A673 (cell line): ENCODE measurements at regions not wholly inside any gene's neighbourhood (a gene's known extent, or its start where the extent isn't known, plus 50 kb on each side); places are given as distances from the start of the nearest gene placed in this dataset.

Experiments used
- BruUV-seq: library from RNA; stranded (reverse); fragments of 400-500 nt; replicated peaks from 2 replicates; lab custom pipeline; 2021; lab: Mats Ljungman, UMichigan
- CTCF ChIA-PET: fragments of 300-600 bp; sonication (Branson Sonifier 250); formaldehyde crosslinking; loops from one replicate; lab custom pipeline; 2022; ENCODE audit warnings: antibody characterized with exemption; lab: Charles Lee
- POLR2A ChIA-PET: fragments of 300-600 bp; sonication (Branson Sonifier 250); formaldehyde crosslinking; loops from one replicate; lab custom pipeline; 2022; ENCODE audit warnings: antibody characterized with exemption; ENCODE audit not compliant: low non-redundant PET; lab: Charles Lee
- DNase-seq: peaks from one replicate; pipeline ENCODE4 v3.0.0-alpha.2; 2015; ENCODE audit warnings: low spot score
- H3K27ac ChIP-seq: fragments of 200-600 bp; sonication (generic); 2 replicates; pipeline ENCODE4 v1.5.1; 2016; ENCODE audit warnings: mixed run types, low read depth, mild to moderate bottlenecking, mixed read lengths, antibody characterized with exemption, low read length; ENCODE audit not compliant: poor library complexity, severe bottlenecking
- H3K27me3 ChIP-seq: fragments of 200-600 bp; sonication (generic); replicated peaks from 2 replicates; pipeline ENCODE4 v1.6.1; 2017; ENCODE audit warnings: mixed run types, low read depth, mild to moderate bottlenecking, mixed read lengths, antibody characterized with exemption, low read length; ENCODE audit not compliant: insufficient read depth, poor library complexity
- H3K36me3 ChIP-seq: fragments of 200-600 bp; sonication (generic); 2 replicates; pipeline ENCODE4 v1.6.1; 2016; ENCODE audit warnings: mixed run types, mild to moderate bottlenecking, mixed read lengths, antibody characterized with exemption, low read length; ENCODE audit not compliant: insufficient read depth, poor library complexity, severe bottlenecking
- H3K4me1 ChIP-seq: fragments of 200-600 bp; sonication (generic); 2 replicates; pipeline ENCODE4 v1.6.1; 2017; ENCODE audit warnings: mixed run types, mild to moderate bottlenecking, mixed read lengths, antibody characterized with exemption, low read length; ENCODE audit not compliant: insufficient read depth, poor library complexity, severe bottlenecking
- H3K4me3 ChIP-seq: fragments of 200-600 bp; sonication (generic); 2 replicates; pipeline ENCODE4 v1.5.1; 2016; ENCODE audit warnings: low read depth, mixed run types, mild to moderate bottlenecking, mixed read lengths, low read length; ENCODE audit not compliant: poor library complexity, severe bottlenecking
- H3K9me3 ChIP-seq: fragments of 200-600 bp; sonication (generic); 2 replicates; pipeline ENCODE4 v1.6.1; 2016; ENCODE audit warnings: mixed run types, low read depth, mild to moderate bottlenecking, mixed read lengths, antibody characterized with exemption, low read length; ENCODE audit not compliant: poor library complexity, severe bottlenecking
- CTCF ChIP-seq: fragments of 300-800, 200-600 bp; sonication (generic); conservative IDR thresholded peaks from 2 replicates; pipeline ENCODE4 v1.5.1; 2017; ENCODE audit warnings: low read depth, mild to moderate bottlenecking, antibody characterized with exemption, low read length, moderate library complexity, mixed read lengths
- EZH2 ChIP-seq: fragments of 200-600 bp; sonication (generic); IDR thresholded peaks from 2 replicates; pipeline ENCODE4 v1.6.1; 2017; ENCODE audit warnings: borderline replicate concordance, low read depth, mild to moderate bottlenecking, mixed read lengths, antibody characterized with exemption, low read length; ENCODE audit not compliant: poor library complexity, severe bottlenecking
- intact Hi-C: fragments of 100-400 bp; cut with micrococcal nuclease; formaldehyde crosslinking; loops from one replicate; pipeline ENCODE4 v1.10.0; 2022; ENCODE audit not compliant: unreplicated experiment

- CTCF ChIA-PET, result no interaction called here
These were observed 139.9 kb upstream of the PRNP start for GRCh38 chr20:4546342-4546741.

GRCh38 chr20:4545526-4545925, 140.7 kb upstream of the PRNP start:
- intact Hi-C loops, result no loop called here
- Histone ChIP-seq H3K36me3 (no peaks in the 10 kb centered on the region), H3K4me1 (no peaks in the 10 kb centered on the region), H3K27me3 (no peaks in the 10 kb centered on the region), H3K4me3 (no peak overlapping the region), H3K27ac (no peak overlapping the region), H3K9me3 (peaks cover 5% of the 10 kb centered on the region)
- no TSS peak for BruUV-seq
- POLR2A ChIA-PET, result interaction anchor here (0.6 kb wide), 1 partner anchor 51 kb away, joined by 3 read pairs; no protein-coding TSS in a partner anchor
- CTCF ChIA-PET, result no interaction called here
- TF ChIP-seq EZH2 (no peak), CTCF (no peak)
- DNase-seq, result no peak

More at GRCh38 chr20:4546342-4546741, 139.9 kb upstream of the PRNP start:
- TF ChIP-seq EZH2, result no peak
- TF ChIP-seq CTCF, result no peak
- H3K27me3 ChIP-seq, result no peaks in the 10 kb centered on the region
- no peak for DNase-seq
- H3K9me3 ChIP-seq, result peaks cover 5% of the 10 kb centered on the region
- intact Hi-C loops, result no loop called here
- no peak overlapping the region for H3K4me3 ChIP-seq
- no peak overlapping the region for H3K27ac ChIP-seq
- H3K36me3 ChIP-seq, result no peaks in the 10 kb centered on the region
- no TSS peak for BruUV-seq
- POLR2A ChIA-PET, result no interaction called here
- peaks cover 2% of the 10 kb centered on the region for H3K4me1 ChIP-seq

GRCh38 chr20:4544765-4545164, 141.5 kb upstream of the PRNP start:
- ChIA-PET POLR2A (no interaction called here), CTCF (no interaction called here)
- H3K27me3 ChIP-seq, result no peaks in the 10 kb centered on the region
- DNase-seq, result no peak
- no peak overlapping the region for H3K27ac ChIP-seq
- intact Hi-C loops, result no loop called here
- no peaks in the 10 kb centered on the region for H3K36me3 ChIP-seq
- peaks cover 5% of the 10 kb centered on the region for H3K9me3 ChIP-seq
- H3K4me1 ChIP-seq, result no peaks in the 10 kb centered on the region
- no peak overlapping the region for H3K4me3 ChIP-seq
- BruUV-seq, result no TSS peak
- TF ChIP-seq CTCF (no peak), EZH2 (no peak)
